ENCODE measurements at regions not wholly inside any gene's neighbourhood (a gene's known extent, or its start where the extent isn't known, plus 50 kb on each side); places are given as distances from the start of the nearest gene placed in this dataset.

DNA sequence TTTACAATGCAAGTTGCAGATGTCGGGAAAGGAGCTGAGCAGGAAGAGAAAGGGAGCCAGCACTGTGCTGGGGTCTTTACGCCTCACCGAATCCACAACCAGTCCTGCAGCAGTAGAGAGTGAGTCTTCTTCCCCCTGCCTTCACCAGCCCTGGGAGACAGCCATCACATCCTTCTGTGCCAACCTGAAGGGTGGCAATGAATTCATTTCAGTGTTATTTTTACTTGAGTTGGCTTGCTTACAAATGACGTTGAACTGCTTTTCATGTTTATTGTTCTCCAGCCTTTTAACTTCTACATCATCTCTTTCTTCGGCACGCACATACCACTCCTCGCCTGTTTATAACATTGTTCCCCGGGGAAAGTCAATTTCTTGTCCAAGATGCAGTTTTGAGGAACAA lies 77.1 kb downstream of the TRIM42 start:
- TF ChIP-seq POLR2A (IDR thresholded peaks at IDR 0.05) (no peak), EP300 (IDR thresholded peaks at IDR 0.05) (no peak)
